Spleen (tissue), 11 donors: ENCODE measurements at regions not wholly inside any gene's neighbourhood (a gene's known extent, or its start where the extent isn't known, plus 50 kb on each side); places are given as distances from the start of the nearest gene placed in this dataset.

Experiments used
- DNase-seq: peaks from one replicate; pipeline ENCODE4 v3.0.0-alpha.2; 2020
- H3K27ac ChIP-seq, 8 donors: fragments of 200-600 bp; sonication (generic) in 7 of 8; 1 replicate in 4 of 8; 2 replicates in 4 of 8; pipeline versions ENCODE4 v1.5.0 to v1.8.0; 2016 to 2021; ENCODE audit warnings: inconsistent platforms in 4 of 8, mild to moderate bottlenecking in 4 of 8, moderate library complexity in 1 of 8
- H3K27me3 ChIP-seq, 7 donors: fragments of 200-600 bp; sonication (generic) in 6 of 7; replicated peaks in 1 of 7; 1 replicate in 4 of 7; 2 replicates in 3 of 7; pipeline versions ENCODE4 v1.5.0 to v1.8.0; 2016 to 2021; ENCODE audit warnings: inconsistent platforms in 3 of 7, mild to moderate bottlenecking in 1 of 7
- H3K36me3 ChIP-seq, 6 donors: fragments of 200-600 bp; sonication (generic) in 5 of 6; 1 replicate in 4 of 6; 2 replicates in 2 of 6; pipeline versions ENCODE4 v1.5.0 to v1.8.0; 2016 to 2021; ENCODE audit warnings: inconsistent platforms in 2 of 6
- H3K4me1 ChIP-seq, 6 donors: fragments of 200-600 bp; sonication (generic) in 5 of 6; 1 replicate in 3 of 6; 2 replicates in 3 of 6; pipeline versions ENCODE4 v1.5.0 to v1.8.0; 2016 to 2021; ENCODE audit warnings: inconsistent platforms in 3 of 6
- H3K4me3 ChIP-seq, 8 donors: fragments of 200-600 bp; sonication (generic) in 7 of 8; 1 replicate in 4 of 8; 2 replicates in 4 of 8; pipeline versions ENCODE4 v1.5.0 to v1.8.0; 2016 to 2021; ENCODE audit warnings: inconsistent platforms in 4 of 8, mild to moderate bottlenecking in 4 of 8, moderate library complexity in 2 of 8
- H3K9me3 ChIP-seq, 8 donors: fragments of 200-600 bp; sonication (generic) in 7 of 8; 1 replicate in 4 of 8; 2 replicates in 4 of 8; pipeline versions ENCODE4 v1.5.0 to v1.8.0; 2016 to 2021; ENCODE audit warnings: inconsistent platforms in 4 of 8
- POLR2A ChIP-seq, 3 donors: fragments of 450-650 bp; IDR thresholded peaks; one replicate each; pipeline ENCODE4 v1.5.1; 2017; ENCODE audit warnings: antibody characterized with exemption in 3 of 3, mild to moderate bottlenecking in 1 of 3
- POLR2AphosphoS5 ChIP-seq, 3 donors: sonication (generic); formaldehyde crosslinking; IDR thresholded peaks; one replicate each; pipeline ENCODE4 v1.5.1; 2017; ENCODE audit warnings: antibody characterized with exemption in 3 of 3
- WGBS, 5 donors: extraction: QIAGEN DNeasy Blood & Tissue Kit in 3 of 5; methylation state at CpG; one replicate each; pipeline versions ENCODE4 v1.1.5 to v1.1.7; 2013 to 2018; 5-methylcytosine and 5-hydroxymethylcytosine counted together
- intact Hi-C: fragments of 100-400 bp; cut with DNase I; formaldehyde crosslinking; loops from one replicate; pipeline ENCODE4 v1.15.0; 2023; ENCODE audit warnings: low total_unique reads
- TF ChIP-seq, protein P1 (sequence below), 11 experiments: fragments of 200-600 bp in 7 of 11; fragments of 450-650 bp in 4 of 11; sonication (generic) in 4 of 11; IDR thresholded peaks in 8 of 11; conservative IDR thresholded peaks in 3 of 11; 1 replicate in 7 of 11; 2 replicates in 4 of 11; pipeline versions ENCODE4 v1.4.0 to v1.8.0; 2016 to 2021; ENCODE audit warnings: antibody characterized with exemption in 11 of 11, inconsistent platforms in 4 of 11, mild to moderate bottlenecking in 1 of 11
- donor health status: healthy with polysubstance abuse.
- donor health status: DM: no; HTN: no; CAD: no; lungs with moderate emphysema.
- donor health status: DM: no; HTN: no; CAD: no.
- donor health status: Bipolar disorder and iron deficiency.
- donor health status: healthy.
- donor health status: DM: no; HTN: no; CAD: no.
- donor health status: DM: yes; HTN: yes; CAD: no.

DNA sequence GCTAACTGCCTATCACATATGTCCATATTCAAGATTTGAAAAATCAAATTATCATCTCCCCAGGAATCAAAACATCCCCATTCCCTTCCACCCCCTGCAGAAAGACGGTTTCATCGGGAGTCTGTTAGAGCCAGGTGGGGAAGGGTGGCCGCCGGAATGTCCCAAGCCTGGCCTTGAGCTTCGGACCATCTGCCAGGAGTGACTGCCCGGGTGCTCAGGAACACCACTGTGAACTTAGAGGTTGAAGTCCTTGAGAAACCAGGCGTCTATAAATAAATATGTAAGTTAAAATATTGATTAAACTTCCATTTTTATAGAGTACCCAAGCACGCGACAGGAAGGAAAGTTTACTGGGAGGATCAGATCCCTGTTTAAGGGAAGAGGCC, 250.8 kb downstream of the DLL1 start:
- intact Hi-C loops: no loop called here
- Histone ChIP-seq H3K36me3 (no peaks in the 10 kb centered on the region), H3K27me3 (peaks cover 0 to 6% (median 0%) of the 10 kb centered on the region in 7 donors), H3K4me1 (peaks cover 0 to 6% (median 0%) of the 10 kb centered on the region in 6 donors), H3K4me3 (no peak overlapping the region), H3K27ac (no peak overlapping the region), H3K9me3 (peaks cover 0 to 16% (median 9%) of the 10 kb centered on the region in 8 donors)
- WGBS, 5 donors: 83 to 89% (median 85%) methylated on average over 9 of the region's 9 CpGs
- TF ChIP-seq POLR2AphosphoS5 (IDR thresholded peaks at IDR 0.05): no peak
- TF ChIP-seq, protein P1, sequence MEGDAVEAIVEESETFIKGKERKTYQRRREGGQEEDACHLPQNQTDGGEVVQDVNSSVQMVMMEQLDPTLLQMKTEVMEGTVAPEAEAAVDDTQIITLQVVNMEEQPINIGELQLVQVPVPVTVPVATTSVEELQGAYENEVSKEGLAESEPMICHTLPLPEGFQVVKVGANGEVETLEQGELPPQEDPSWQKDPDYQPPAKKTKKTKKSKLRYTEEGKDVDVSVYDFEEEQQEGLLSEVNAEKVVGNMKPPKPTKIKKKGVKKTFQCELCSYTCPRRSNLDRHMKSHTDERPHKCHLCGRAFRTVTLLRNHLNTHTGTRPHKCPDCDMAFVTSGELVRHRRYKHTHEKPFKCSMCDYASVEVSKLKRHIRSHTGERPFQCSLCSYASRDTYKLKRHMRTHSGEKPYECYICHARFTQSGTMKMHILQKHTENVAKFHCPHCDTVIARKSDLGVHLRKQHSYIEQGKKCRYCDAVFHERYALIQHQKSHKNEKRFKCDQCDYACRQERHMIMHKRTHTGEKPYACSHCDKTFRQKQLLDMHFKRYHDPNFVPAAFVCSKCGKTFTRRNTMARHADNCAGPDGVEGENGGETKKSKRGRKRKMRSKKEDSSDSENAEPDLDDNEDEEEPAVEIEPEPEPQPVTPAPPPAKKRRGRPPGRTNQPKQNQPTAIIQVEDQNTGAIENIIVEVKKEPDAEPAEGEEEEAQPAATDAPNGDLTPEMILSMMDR (IDR thresholded peaks at IDR 0.05 in 8 of 11, conservative IDR thresholded peaks at IDR 0.05 in 3 of 11): no peak
- TF ChIP-seq POLR2A (IDR thresholded peaks at IDR 0.05): no peak
- peak; percentile 12 for DNase-seq

DNA sequence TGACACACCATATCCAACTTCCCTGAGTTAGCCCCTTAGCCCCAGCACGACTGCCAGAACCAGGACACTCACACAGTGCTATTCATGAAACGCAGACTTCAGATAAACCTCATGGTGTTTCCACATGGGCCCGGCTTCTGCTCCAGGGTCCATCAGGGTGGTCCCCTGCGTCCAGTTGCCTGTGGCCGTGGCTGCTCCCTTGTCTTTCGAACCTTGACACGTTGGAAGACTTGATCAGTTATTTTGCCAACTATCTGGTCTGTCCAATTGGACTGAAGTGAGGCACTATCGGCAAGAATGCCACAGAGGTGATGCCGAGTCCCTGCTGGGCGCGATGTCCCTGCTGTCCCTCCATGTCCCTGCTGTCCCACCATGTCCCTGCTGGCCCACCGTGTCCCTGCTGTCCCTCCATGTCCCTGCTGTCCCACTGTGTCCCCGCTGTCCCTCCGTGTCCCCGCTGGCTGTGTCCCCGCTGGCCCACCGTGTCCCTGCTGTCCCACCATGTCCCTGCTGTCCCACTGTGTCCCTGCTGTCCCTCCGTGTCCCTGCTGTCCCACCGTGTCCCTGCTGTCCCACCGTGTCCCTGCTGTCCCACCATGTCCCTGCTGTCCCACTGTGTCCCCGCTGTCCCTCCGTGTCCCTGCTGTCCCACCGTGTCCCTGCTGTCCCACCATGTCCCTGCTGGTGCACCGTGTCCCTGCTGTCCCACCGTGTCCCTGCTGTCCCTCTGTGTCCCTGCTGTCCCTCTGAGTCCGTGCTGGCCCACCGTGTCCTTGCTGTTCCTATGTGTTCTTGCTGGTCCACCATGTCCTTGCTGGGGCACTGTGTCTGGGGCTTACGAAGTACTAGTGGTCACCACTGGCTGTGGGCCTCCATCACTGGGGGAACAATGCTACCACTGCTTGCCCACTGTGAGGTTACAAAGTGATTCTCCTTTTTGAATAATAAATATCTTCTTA, 251.4 kb downstream of the DLL1 start:
- intact Hi-C loops: no loop called here
- TF ChIP-seq POLR2A (IDR thresholded peaks at IDR 0.05) (no peak), POLR2AphosphoS5 (IDR thresholded peaks at IDR 0.05) (no peak)
- TF ChIP-seq, protein P1 (IDR thresholded peaks at IDR 0.05 in 8 of 11, conservative IDR thresholded peaks at IDR 0.05 in 3 of 11): no peak
- DNase-seq: peak; percentile 42
- Histone ChIP-seq H3K4me3 (no peak overlapping the region), H3K27ac (peak overlapping the region in 3 of 8 donors; percentile 58 to 77 (median 69)), H3K27me3 (peaks cover 0 to 6% (median 0%) of the 10 kb centered on the region in 7 donors), H3K36me3 (no peaks in the 10 kb centered on the region), H3K4me1 (peaks cover 0 to 6% (median 0%) of the 10 kb centered on the region in 6 donors), H3K9me3 (peaks cover 0 to 16% (median 9%) of the 10 kb centered on the region in 8 donors)
- 75 to 89% (median 82%) methylated on average over 23 to 28 of the region's 28 CpGs for WGBS, 5 donors

- TF ChIP-seq, protein P1 (IDR thresholded peaks at IDR 0.05 in 8 of 11, conservative IDR thresholded peaks at IDR 0.05 in 3 of 11): no peak
- TF ChIP-seq POLR2AphosphoS5 (IDR thresholded peaks at IDR 0.05) (no peak), POLR2A (IDR thresholded peaks at IDR 0.05) (no peak)
- peaks cover 0 to 22% (median 10%) of the 10 kb centered on the region in 8 donors for H3K9me3 ChIP-seq
- no peak overlapping the region for H3K4me3 ChIP-seq
- peak overlapping the region in 7 of 8 donors; percentile 32 to 77 (median 65) for H3K27ac ChIP-seq
- WGBS, 5 donors: 60 to 76% (median 73%) methylated on average over 9 of the region's 9 CpGs
- no peaks in the 10 kb centered on the region for H3K27me3 ChIP-seq
- H3K36me3 ChIP-seq: no peaks in the 10 kb centered on the region
- intact Hi-C loops: no loop called here
- H3K4me1 ChIP-seq: peaks cover 0 to 6% (median 0%) of the 10 kb centered on the region in 6 donors
- peak; percentile 16 for DNase-seq
These were observed 252.2 kb downstream of the DLL1 start for GRCh38 chr6:170038708-170039107.

DNA sequence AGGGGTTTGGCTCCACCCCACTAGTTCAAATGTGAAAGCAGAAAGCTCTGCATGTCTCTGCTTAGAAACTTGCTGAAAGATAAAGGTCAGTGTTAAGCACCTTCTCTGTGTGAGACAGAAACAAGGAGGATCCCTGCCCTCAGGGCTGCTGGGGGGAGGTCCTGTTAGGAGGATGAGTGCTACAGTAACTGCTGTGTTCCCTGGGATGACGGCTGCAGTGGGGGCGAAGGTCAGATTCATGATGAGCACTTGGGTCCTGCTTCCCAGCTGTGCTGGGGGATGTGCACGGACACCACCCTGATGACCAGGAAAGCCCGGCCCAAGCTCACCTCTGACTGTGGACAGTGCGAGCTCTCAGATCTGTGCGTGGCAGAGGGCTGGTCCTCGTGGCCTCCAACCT, 252.6 kb downstream of the DLL1 start:
- TF ChIP-seq POLR2A (IDR thresholded peaks at IDR 0.05) (no peak), POLR2AphosphoS5 (IDR thresholded peaks at IDR 0.05) (peak in 1 of 3 donors; percentile 58)
- TF ChIP-seq, protein P1 (IDR thresholded peaks at IDR 0.05 in 8 of 11, conservative IDR thresholded peaks at IDR 0.05 in 3 of 11): no peak
- 74 to 86% (median 82%) methylated on average over 4 to 7 of the region's 7 CpGs for WGBS, 5 donors
- Histone ChIP-seq H3K4me3 (no peak overlapping the region), H3K27ac (peak overlapping the region in 7 of 8 donors; percentile 32 to 77 (median 65)), H3K36me3 (no peaks in the 10 kb centered on the region), H3K9me3 (peaks cover 0 to 26% (median 12%) of the 10 kb centered on the region in 8 donors), H3K4me1 (peaks cover 0 to 6% (median 0%) of the 10 kb centered on the region in 6 donors), H3K27me3 (no peaks in the 10 kb centered on the region)
- intact Hi-C loops: no loop called here
- DNase-seq: peak; percentile 74
